T-helper 2 cell treated with Interferon-gamma antibody and Interleukin-4, amounts not matched to agents 5 μg/mL and 100 μg/mL, for 36 hours (primary cell): ENCODE measurements at regions not wholly inside any gene's neighbourhood (a gene's known extent, or its start where the extent isn't known, plus 50 kb on each side); places are given as distances from the start of the nearest gene placed in this dataset.
"Not testable (repeated sequence)": the region's sequence is repeated elsewhere in the genome, so short reads cannot be mapped to it uniquely, and the experiment has no call there.

Source experiments
- DNase-seq: peaks from one replicate; pipeline ENCODE4 v3.0.0; 2021; ENCODE audit warnings: low spot score
- H3K27ac Mint-ChIP-seq: one replicate; pipeline ENCODE4 v1.8.0; 2021; ENCODE audit warnings: mild to moderate bottlenecking, mixed read lengths
- H3K27me3 Mint-ChIP-seq: one replicate; pipeline ENCODE4 v1.8.0; 2021; ENCODE audit warnings: low read depth, mixed read lengths
- H3K36me3 Mint-ChIP-seq: one replicate; pipeline ENCODE4 v1.8.0; 2021; ENCODE audit warnings: low read depth, mixed read lengths
- H3K4me1 Mint-ChIP-seq: one replicate; pipeline ENCODE4 v1.8.0; 2021; ENCODE audit warnings: low read depth, mixed read lengths
- H3K4me3 Mint-ChIP-seq: one replicate; pipeline ENCODE4 v1.8.0; 2022; ENCODE audit warnings: mild to moderate bottlenecking, moderate library complexity, mixed read lengths
- H3K9me3 Mint-ChIP-seq: one replicate; pipeline ENCODE4 v1.8.0; 2021; ENCODE audit warnings: mixed read lengths

GRCh38 chr11:12585861-12586260 lies 88.4 kb upstream of the TEAD1 start:
- H3K27me3 Mint-ChIP-seq, result no peaks in the 10 kb centered on the region
- no peaks in the 10 kb centered on the region for H3K4me1 Mint-ChIP-seq
- H3K9me3 Mint-ChIP-seq, result no peaks in the 10 kb centered on the region
- no peak for DNase-seq
- no peaks in the 10 kb centered on the region for H3K36me3 Mint-ChIP-seq
- H3K4me3 Mint-ChIP-seq, result no peak overlapping the region
- no peak overlapping the region for H3K27ac Mint-ChIP-seq

DNA sequence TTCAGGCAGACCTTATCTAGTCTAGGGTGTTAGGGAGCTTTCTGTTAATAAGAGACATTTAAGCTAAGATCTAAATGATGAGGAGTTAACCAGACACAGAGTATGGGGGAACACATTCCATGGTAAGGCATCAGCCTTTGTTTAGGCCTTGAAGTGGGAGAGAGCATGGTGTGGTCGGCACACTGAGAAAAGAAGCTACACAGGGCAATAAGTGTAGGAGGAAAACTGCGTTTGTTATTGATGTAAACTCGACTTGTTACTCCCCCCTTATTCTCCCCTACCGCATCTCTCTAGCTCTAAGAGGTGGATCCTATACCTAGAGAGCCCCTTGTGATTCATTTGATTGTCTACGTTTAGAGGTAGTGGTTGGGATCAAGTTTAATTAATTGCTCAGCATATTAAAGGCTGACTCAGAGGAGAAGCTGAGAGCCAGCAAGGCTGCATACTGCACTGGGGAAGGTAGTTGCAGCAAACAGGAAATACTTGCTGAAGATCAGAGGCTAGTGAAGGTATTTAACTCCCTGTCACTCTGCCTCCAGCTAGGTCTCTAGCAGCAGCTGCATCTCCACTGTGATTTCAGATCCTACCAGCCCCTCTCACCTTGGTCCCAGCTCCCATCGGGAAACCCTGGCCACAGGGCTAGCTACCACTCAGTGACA lies 86.8 kb upstream of the TEAD1 start:
- DNase-seq, result no peak
- H3K27me3 Mint-ChIP-seq, result no peaks in the 10 kb centered on the region
- H3K36me3 Mint-ChIP-seq, result no peaks in the 10 kb centered on the region
- no peaks in the 10 kb centered on the region for H3K9me3 Mint-ChIP-seq
- no peaks in the 10 kb centered on the region for H3K4me1 Mint-ChIP-seq
- no peak overlapping the region for H3K4me3 Mint-ChIP-seq
- no peak overlapping the region for H3K27ac Mint-ChIP-seq

- DNase-seq, result no peak
- Mint-ChIP-seq H3K9me3 (no peaks in the 10 kb centered on the region), H3K4me1 (no peaks in the 10 kb centered on the region), H3K4me3 (no peak overlapping the region), H3K27me3 (no peaks in the 10 kb centered on the region), H3K36me3 (no peaks in the 10 kb centered on the region), H3K27ac (no peak overlapping the region)
Observed at GRCh38 chr11:12591706-12592105, 82.5 kb upstream of the TEAD1 start.

DNA sequence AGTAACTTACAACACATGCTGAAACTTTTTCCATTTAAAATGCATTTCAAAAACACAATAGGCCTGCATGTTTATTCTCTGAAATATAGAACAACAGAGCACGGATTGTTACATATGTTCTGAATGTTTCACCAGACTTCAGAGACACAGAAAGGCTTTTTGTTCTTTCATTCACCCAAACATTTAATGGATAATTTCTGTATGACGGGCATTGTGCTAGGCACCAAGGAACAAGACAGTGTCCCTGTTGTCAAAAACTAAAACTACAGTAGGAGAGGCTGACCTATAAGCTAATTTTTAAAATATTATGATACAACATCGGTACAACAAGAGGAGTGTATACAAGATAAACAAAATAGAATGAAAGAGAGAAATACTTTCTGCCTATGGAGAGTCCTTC lies 81.9 kb upstream of the TEAD1 start:
- H3K27me3 Mint-ChIP-seq, result no peaks in the 10 kb centered on the region
- no peak overlapping the region for H3K27ac Mint-ChIP-seq
- H3K9me3 Mint-ChIP-seq, result no peaks in the 10 kb centered on the region
- H3K4me1 Mint-ChIP-seq, result no peaks in the 10 kb centered on the region
- no peaks in the 10 kb centered on the region for H3K36me3 Mint-ChIP-seq
- H3K4me3 Mint-ChIP-seq, result no peak overlapping the region
- DNase-seq, result no peak

DNA sequence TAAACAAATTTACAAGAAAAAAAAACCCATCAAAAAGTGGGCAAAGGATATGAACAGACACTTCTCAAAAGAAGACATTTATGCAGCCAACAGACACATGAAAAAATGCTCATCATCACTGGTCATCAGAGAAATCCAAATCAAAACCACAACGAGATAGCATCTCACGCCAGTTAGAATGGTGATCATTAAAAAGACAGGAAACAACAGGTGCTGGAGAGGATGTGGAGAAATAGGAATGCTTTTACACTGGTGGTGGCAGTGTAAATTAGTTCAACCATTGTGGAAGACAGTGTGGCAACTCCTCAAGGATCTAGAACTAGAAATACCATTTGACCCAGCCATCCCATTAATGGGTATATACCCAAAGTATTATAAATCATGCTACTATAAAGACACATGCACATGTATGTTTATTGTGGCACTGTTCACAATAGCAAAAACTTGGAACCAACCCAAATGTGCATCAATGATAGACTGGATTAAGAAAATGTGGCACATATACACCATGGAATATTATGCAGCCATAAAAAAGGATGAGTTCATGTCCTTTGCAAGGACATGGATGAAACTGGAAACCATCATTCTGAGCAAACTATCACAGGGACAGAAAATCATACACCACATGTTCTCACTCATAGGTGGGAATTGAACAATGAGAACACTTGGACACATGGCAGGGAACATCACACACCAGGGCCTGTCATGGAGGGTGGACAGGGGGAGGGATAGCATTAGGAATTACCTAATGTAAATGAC lies 79.0 kb upstream of the TEAD1 start:
- H3K27me3 Mint-ChIP-seq, H3K9me3 Mint-ChIP-seq, H3K27ac Mint-ChIP-seq, DNase-seq, H3K4me1 Mint-ChIP-seq, H3K4me3 Mint-ChIP-seq, H3K36me3 Mint-ChIP-seq: not testable (repeated sequence)

GRCh38 chr11:12598330-12599256 lies 75.6 kb upstream of the TEAD1 start:
- H3K27ac Mint-ChIP-seq, result no peak overlapping the region
- no peak for DNase-seq
- H3K36me3 Mint-ChIP-seq, result no peaks in the 10 kb centered on the region
- peaks cover 6% of the 10 kb centered on the region for H3K27me3 Mint-ChIP-seq
- H3K9me3 Mint-ChIP-seq, result no peaks in the 10 kb centered on the region
- no peak overlapping the region for H3K4me3 Mint-ChIP-seq
- peaks cover 10% of the 10 kb centered on the region for H3K4me1 Mint-ChIP-seq

DNA sequence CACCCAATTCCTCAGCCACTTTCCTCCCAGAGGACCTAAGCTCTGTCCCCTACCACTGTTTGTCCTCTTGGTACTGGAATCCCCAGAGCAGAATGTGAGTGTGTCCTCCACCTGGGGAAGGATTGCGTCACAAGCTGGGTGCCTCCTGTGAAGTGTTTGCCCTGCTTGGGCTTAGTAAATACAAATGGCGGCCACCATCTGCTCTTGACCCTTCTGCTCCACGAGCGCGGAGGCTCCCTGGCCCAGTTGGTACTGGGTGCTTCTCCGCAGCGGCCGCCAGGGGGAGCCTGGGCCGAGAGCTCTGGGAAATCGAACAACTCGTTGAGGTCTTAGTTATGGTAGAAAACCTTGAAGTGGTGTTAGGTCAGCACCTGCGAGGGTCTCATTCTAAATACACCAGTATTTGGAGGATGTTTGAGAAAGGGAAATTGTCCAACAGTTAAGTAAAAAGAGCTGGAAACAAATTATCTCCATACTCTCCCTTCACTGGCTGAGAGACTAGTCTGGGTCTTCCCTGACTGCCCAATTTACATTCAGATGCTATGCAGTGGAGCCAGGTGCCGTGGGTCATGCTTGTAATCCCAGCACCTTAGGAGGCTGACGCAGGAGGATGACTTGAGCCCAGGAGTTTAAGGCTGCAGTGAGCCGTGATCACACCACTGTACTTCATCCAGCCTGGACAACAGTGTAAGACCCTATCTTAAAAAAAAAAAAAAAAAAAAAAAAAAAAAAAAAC lies 74.6 kb upstream of the TEAD1 start:
- H3K4me3 Mint-ChIP-seq, result no peak overlapping the region
- peaks cover 10% of the 10 kb centered on the region for H3K4me1 Mint-ChIP-seq
- no peaks in the 10 kb centered on the region for H3K9me3 Mint-ChIP-seq
- DNase-seq, result peak; percentile 8
- H3K27me3 Mint-ChIP-seq, result peaks cover 6% of the 10 kb centered on the region
- H3K27ac Mint-ChIP-seq, result no peak overlapping the region
- no peaks in the 10 kb centered on the region for H3K36me3 Mint-ChIP-seq

GRCh38 chr11:12600829-12601228 lies 73.4 kb upstream of the TEAD1 start:
- H3K36me3 Mint-ChIP-seq, result no peaks in the 10 kb centered on the region
- no peaks in the 10 kb centered on the region for H3K9me3 Mint-ChIP-seq
- H3K4me3 Mint-ChIP-seq, result no peak overlapping the region
- no peak overlapping the region for H3K27ac Mint-ChIP-seq
- H3K27me3 Mint-ChIP-seq, result peaks cover 13% of the 10 kb centered on the region
- H3K4me1 Mint-ChIP-seq, result peaks cover 10% of the 10 kb centered on the region
- DNase-seq, result no peak

GRCh38 chr11:12602421-12602820 lies 71.8 kb upstream of the TEAD1 start:
- Mint-ChIP-seq H3K27me3 (peaks cover 13% of the 10 kb centered on the region), H3K4me3 (no peak overlapping the region), H3K4me1 (peaks cover 10% of the 10 kb centered on the region), H3K27ac (no peak overlapping the region), H3K9me3 (no peaks in the 10 kb centered on the region), H3K36me3 (no peaks in the 10 kb centered on the region)
- DNase-seq, result no peak

GRCh38 chr11:12603143-12604088 lies 70.8 kb upstream of the TEAD1 start:
- H3K4me3 Mint-ChIP-seq, result no peak overlapping the region
- no peaks in the 10 kb centered on the region for H3K36me3 Mint-ChIP-seq
- no peaks in the 10 kb centered on the region for H3K9me3 Mint-ChIP-seq
- no peak for DNase-seq
- H3K27me3 Mint-ChIP-seq, result peaks cover 13% of the 10 kb centered on the region
- no peak overlapping the region for H3K27ac Mint-ChIP-seq
- peaks cover 8% of the 10 kb centered on the region for H3K4me1 Mint-ChIP-seq

- Mint-ChIP-seq H3K4me3 (no peak overlapping the region), H3K27me3 (peaks cover 13% of the 10 kb centered on the region), H3K36me3 (no peaks in the 10 kb centered on the region), H3K4me1 (no peaks in the 10 kb centered on the region), H3K27ac (no peak overlapping the region), H3K9me3 (no peaks in the 10 kb centered on the region)
- DNase-seq, result no peak
Observed at GRCh38 chr11:12604557-12605153, 69.6 kb upstream of the TEAD1 start.

DNA sequence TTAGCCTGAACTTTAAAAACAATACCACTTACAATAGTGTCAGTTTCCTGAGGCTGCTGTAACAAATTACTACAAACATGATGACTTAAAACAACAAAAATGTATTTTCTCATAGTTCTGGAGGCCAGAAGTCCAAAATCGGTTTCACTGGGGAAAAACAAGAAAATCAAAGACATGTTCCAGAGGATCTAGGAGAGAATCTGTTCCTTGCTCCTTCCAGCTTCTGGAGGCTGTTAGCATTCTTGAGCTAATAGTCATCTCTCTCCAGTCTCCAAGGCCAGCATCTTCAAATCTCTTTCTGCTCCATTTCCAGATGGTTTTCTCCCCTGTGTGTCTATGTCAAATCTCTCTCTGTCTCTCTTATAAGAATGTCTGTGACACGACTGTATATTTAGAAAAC lies 67.6 kb upstream of the TEAD1 start:
- no peaks in the 10 kb centered on the region for H3K4me1 Mint-ChIP-seq
- H3K27me3 Mint-ChIP-seq, result peaks cover 12% of the 10 kb centered on the region
- H3K4me3 Mint-ChIP-seq, result no peak overlapping the region
- DNase-seq, result no peak
- H3K9me3 Mint-ChIP-seq, result peaks cover 8% of the 10 kb centered on the region
- H3K36me3 Mint-ChIP-seq, result no peaks in the 10 kb centered on the region
- H3K27ac Mint-ChIP-seq, result no peak overlapping the region
